ENCODE measurements at regions not wholly inside any gene's neighbourhood (a gene's known extent, or its start where the extent isn't known, plus 50 kb on each side); places are given as distances from the start of the nearest gene placed in this dataset.
"Not testable (repeated sequence)": the region's sequence is repeated elsewhere in the genome, so short reads cannot be mapped to it uniquely, and the experiment has no call there.

GRCh38 chr17:65297384-65297783, 160.2 kb downstream of the RGS9 start:
- Histone ChIP-seq H3K27me3 (replicated peaks) (0 out of 2 replicates have a peak, but pooled peaks cover 3% of the 10 kb centered on the region), H3K36me3 (no peaks in the 10 kb centered on the region), H3K9me3 (replicated peaks) (0 out of 2 replicates have a peak, but pooled peaks cover 4% of the 10 kb centered on the region), H3K27ac (no peak overlapping the region), H3K4me3 (no peak overlapping the region), H3K4me1 (replicated peaks) (no peaks in the 10 kb centered on the region)
- no peak for DNase-seq (ENCODE audit: low read depth in 1 of 2, low spot score in 2 of 2)

- Histone ChIP-seq H3K4me3 (no peak overlapping the region), H3K9me3 (replicated peaks) (0 out of 2 replicates have a peak, but pooled peaks cover 1% of the 10 kb centered on the region), H3K27me3 (replicated peaks) (0 out of 2 replicates have a peak, but pooled peaks cover 3% of the 10 kb centered on the region), H3K36me3 (no peaks in the 10 kb centered on the region), H3K27ac (no peak overlapping the region), H3K4me1 (replicated peaks) (no peaks in the 10 kb centered on the region)
- DNase-seq (ENCODE audit: low read depth in 1 of 2, low spot score in 2 of 2): peak; percentile 56 to 67
Measured at GRCh38 chr17:65294181-65294719, 157.1 kb downstream of the RGS9 start.

- Histone ChIP-seq H3K4me1 (replicated peaks) (no peaks in the 10 kb centered on the region), H3K9me3 (replicated peaks) (no peaks in the 10 kb centered on the region), H3K27ac (no peak overlapping the region), H3K36me3 (no peaks in the 10 kb centered on the region), H3K27me3 (replicated peaks) (0 out of 2 replicates have a peak, but pooled peaks cover 3% of the 10 kb centered on the region), H3K4me3 (no peak overlapping the region)
- DNase-seq (ENCODE audit: low read depth in 1 of 2, low spot score in 2 of 2): no peak
Measured at GRCh38 chr17:65293584-65294180, 156.5 kb downstream of the RGS9 start.

GRCh38 chr17:65292430-65292829, 155.3 kb downstream of the RGS9 start:
- peaks cover 7% of the 10 kb centered on the region for H3K4me1 ChIP-seq (replicated peaks)
- DNase-seq (ENCODE audit: low read depth in 1 of 2, low spot score in 2 of 2): no peak
- H3K27me3 ChIP-seq (replicated peaks): 0 out of 2 replicates have a peak, but pooled peaks cover 3% of the 10 kb centered on the region
- H3K27ac ChIP-seq: no peak overlapping the region
- no peaks in the 10 kb centered on the region for H3K36me3 ChIP-seq
- H3K4me3 ChIP-seq: no peak overlapping the region
- H3K9me3 ChIP-seq (replicated peaks): no peaks in the 10 kb centered on the region

- H3K27me3 ChIP-seq (replicated peaks): not testable (repeated sequence)
- peak in 1 of 2 experiments; percentile 22 for DNase-seq (ENCODE audit: low read depth in 1 of 2, low spot score in 2 of 2)
Measured at GRCh38 chr17:65291301-65291700, 154.1 kb downstream of the RGS9 start.

GRCh38 chr17:65290616-65291015, 153.4 kb downstream of the RGS9 start:
- no peaks in the 10 kb centered on the region for H3K36me3 ChIP-seq
- no peak overlapping the region for H3K27ac ChIP-seq
- H3K9me3 ChIP-seq (replicated peaks): no peaks in the 10 kb centered on the region
- H3K4me3 ChIP-seq: no peak overlapping the region
- H3K4me1 ChIP-seq (replicated peaks): peaks cover 19% of the 10 kb centered on the region
- DNase-seq (ENCODE audit: low read depth in 1 of 2, low spot score in 2 of 2): peak in 1 of 2 experiments; percentile 40
- H3K27me3 ChIP-seq (replicated peaks): 0 out of 2 replicates have a peak, but pooled peaks cover 2% of the 10 kb centered on the region

More at GRCh38 chr17:65291301-65291700, 154.1 kb downstream of the RGS9 start:
- H3K4me1 ChIP-seq (replicated peaks): peaks cover 18% of the 10 kb centered on the region
- H3K36me3 ChIP-seq; H3K27ac ChIP-seq; H3K4me3 ChIP-seq; H3K9me3 ChIP-seq (replicated peaks): not testable (repeated sequence)

GRCh38 chr17:65290056-65290455, 152.9 kb downstream of the RGS9 start:
- Histone ChIP-seq H3K27ac (no peak overlapping the region), H3K4me3 (no peak overlapping the region), H3K4me1 (replicated peaks) (peaks cover 19% of the 10 kb centered on the region), H3K27me3 (replicated peaks) (no peaks in the 10 kb centered on the region), H3K36me3 (no peaks in the 10 kb centered on the region), H3K9me3 (replicated peaks) (no peaks in the 10 kb centered on the region)
- DNase-seq (ENCODE audit: low read depth in 1 of 2, low spot score in 2 of 2): no peak

GRCh38 chr17:65287040-65287439, 149.9 kb downstream of the RGS9 start:
- peaks cover 19% of the 10 kb centered on the region for H3K4me1 ChIP-seq (replicated peaks)
- DNase-seq (ENCODE audit: low read depth in 1 of 2, low spot score in 2 of 2): peak; percentile 81 to 88
- H3K36me3 ChIP-seq: no peaks in the 10 kb centered on the region
- H3K4me3 ChIP-seq: no peak overlapping the region
- peak overlapping the region; percentile 53 for H3K27ac ChIP-seq
- no peaks in the 10 kb centered on the region for H3K9me3 ChIP-seq (replicated peaks)
- no peaks in the 10 kb centered on the region for H3K27me3 ChIP-seq (replicated peaks)

GRCh38 chr17:65283704-65284103, 146.5 kb downstream of the RGS9 start:
- Histone ChIP-seq H3K4me1 (replicated peaks) (peaks cover 27% of the 10 kb centered on the region), H3K27me3 (replicated peaks) (no peaks in the 10 kb centered on the region), H3K9me3 (replicated peaks) (no peaks in the 10 kb centered on the region), H3K27ac (no peak overlapping the region), H3K4me3 (no peak overlapping the region), H3K36me3 (no peaks in the 10 kb centered on the region)
- DNase-seq (ENCODE audit: low read depth in 1 of 2, low spot score in 2 of 2): peak in 1 of 2 experiments; percentile 37

GRCh38 chr17:65279456-65279855, 142.3 kb downstream of the RGS9 start:
- Histone ChIP-seq H3K9me3 (replicated peaks) (no peaks in the 10 kb centered on the region), H3K27me3 (replicated peaks) (no peaks in the 10 kb centered on the region), H3K27ac (no peak overlapping the region), H3K4me3 (no peak overlapping the region), H3K4me1 (replicated peaks) (peaks cover 9% of the 10 kb centered on the region), H3K36me3 (no peaks in the 10 kb centered on the region)
- peak in 1 of 2 experiments; percentile 25 for DNase-seq (ENCODE audit: low read depth in 1 of 2, low spot score in 2 of 2)

GRCh38 chr17:65278820-65279184, 141.6 kb downstream of the RGS9 start:
- no peak overlapping the region for H3K27ac ChIP-seq
- peak in 1 of 2 experiments; percentile 41 for DNase-seq (ENCODE audit: low read depth in 1 of 2, low spot score in 2 of 2)
- H3K27me3 ChIP-seq (replicated peaks): no peaks in the 10 kb centered on the region
- H3K4me1 ChIP-seq (replicated peaks): peaks cover 9% of the 10 kb centered on the region
- no peaks in the 10 kb centered on the region for H3K9me3 ChIP-seq (replicated peaks)
- no peaks in the 10 kb centered on the region for H3K36me3 ChIP-seq
- no peak overlapping the region for H3K4me3 ChIP-seq

GRCh38 chr17:65278050-65278819, 141.1 kb downstream of the RGS9 start:
- DNase-seq (ENCODE audit: low read depth in 1 of 2, low spot score in 2 of 2): peak; percentile 75 to 79
- H3K4me3 ChIP-seq: no peak overlapping the region
- no peak overlapping the region for H3K27ac ChIP-seq
- H3K36me3 ChIP-seq: no peaks in the 10 kb centered on the region
- H3K27me3 ChIP-seq (replicated peaks): no peaks in the 10 kb centered on the region
- H3K9me3 ChIP-seq (replicated peaks): no peaks in the 10 kb centered on the region
- peaks cover 9% of the 10 kb centered on the region for H3K4me1 ChIP-seq (replicated peaks)

- no peaks in the 10 kb centered on the region for H3K27me3 ChIP-seq (replicated peaks)
- H3K4me1 ChIP-seq (replicated peaks): peaks cover 9% of the 10 kb centered on the region
- H3K36me3 ChIP-seq: no peaks in the 10 kb centered on the region
- peak in 1 of 2 experiments; percentile 28 for DNase-seq (ENCODE audit: low read depth in 1 of 2, low spot score in 2 of 2)
- H3K27ac ChIP-seq: no peak overlapping the region
- no peaks in the 10 kb centered on the region for H3K9me3 ChIP-seq (replicated peaks)
- H3K4me3 ChIP-seq: no peak overlapping the region
Measured at GRCh38 chr17:65277576-65277975, 140.4 kb downstream of the RGS9 start.
